OCI-LY1 (cell line): ENCODE measurements at regions not wholly inside any gene's neighbourhood (a gene's known extent, or its start where the extent isn't known, plus 50 kb on each side); places are given as distances from the start of the nearest gene placed in this dataset.

Experiments
- H2AFZ ChIP-seq: fragments of 200-600 bp; sonication (generic), shearing (Covaris generic); 2 replicates; pipeline ENCODE4 v1.6.0; 2014; ENCODE audit warnings: antibody characterized with exemption, mild to moderate bottlenecking, low read length
- H3F3A ChIP-seq: fragments of 200-600 bp; sonication (generic), shearing (Covaris generic); 2 replicates; pipeline ENCODE4 v1.6.0; 2014; ENCODE audit warnings: mild to moderate bottlenecking, antibody characterized with exemption, low read length, moderate library complexity; ENCODE audit not compliant: insufficient read depth
- H3K27ac ChIP-seq: fragments of 200-600 bp; sonication (generic); 2 replicates; pipeline ENCODE4 v1.5.1; 2014; ENCODE audit warnings: low read length, mixed run types, mild to moderate bottlenecking, low read depth; ENCODE audit not compliant: poor library complexity, severe bottlenecking
- H3K27me3 ChIP-seq: fragments of 200-600 bp; sonication (generic); 2 replicates; pipeline ENCODE4 v1.6.0; 2014; ENCODE audit warnings: antibody characterized with exemption, mild to moderate bottlenecking, low read length, moderate library complexity; ENCODE audit not compliant: insufficient read depth
- H3K36me3 ChIP-seq: fragments of 200-600 bp; sonication (generic); 2 replicates; pipeline ENCODE4 v1.6.1; 2014; ENCODE audit warnings: mild to moderate bottlenecking, antibody characterized with exemption, low read length, moderate library complexity, mixed read lengths; ENCODE audit not compliant: insufficient read depth
- H3K4me1 ChIP-seq: fragments of 200-600 bp; sonication (generic); 2 replicates; pipeline ENCODE4 v1.5.1; 2014; ENCODE audit warnings: mild to moderate bottlenecking, low read length, moderate library complexity; ENCODE audit not compliant: insufficient read depth, severe bottlenecking
- H3K4me2 ChIP-seq: fragments of 200-600 bp; sonication (generic), shearing (Covaris generic); 2 replicates; pipeline ENCODE4 v1.6.1; 2014; ENCODE audit warnings: low read length
- H3K4me3 ChIP-seq: fragments of 200-600 bp; sonication (generic); 2 replicates; pipeline ENCODE4 v1.5.1; 2014; ENCODE audit warnings: low read length, low read depth, mild to moderate bottlenecking, mixed read lengths; ENCODE audit not compliant: poor library complexity, severe bottlenecking
- H3K79me2 ChIP-seq: fragments of 200-600 bp; shearing (Covaris generic); 2 replicates; pipeline ENCODE4 v1.6.1; 2016; ENCODE audit warnings: mixed run types, low read length, mixed read lengths; ENCODE audit not compliant: insufficient read depth
- H3K9ac ChIP-seq: fragments of 200-600 bp; sonication (generic), shearing (Covaris generic); 2 replicates; pipeline ENCODE4 v1.6.1; 2014; ENCODE audit warnings: mild to moderate bottlenecking, low read length, mixed read lengths
- H3K9me2 ChIP-seq: fragments of 200-600 bp; sonication (generic), shearing (Covaris generic); 2 replicates; pipeline ENCODE4 v1.6.1; 2014; ENCODE audit warnings: low read depth, mild to moderate bottlenecking, low read length, mixed read lengths
- H3K9me3 ChIP-seq: fragments of 200-600 bp; shearing (Covaris generic); 2 replicates; pipeline ENCODE4 v1.6.1; 2014; ENCODE audit warnings: low read length, mixed read lengths
- H4K20me1 ChIP-seq: fragments of 200-600 bp; sonication (generic), shearing (Covaris generic); 2 replicates; pipeline ENCODE4 v1.6.0; 2016; ENCODE audit warnings: mild to moderate bottlenecking, low read length; ENCODE audit not compliant: insufficient read depth
- EZH2 ChIP-seq: fragments of 200-600 bp; sonication (generic), shearing (Covaris generic); IDR thresholded peaks from 2 replicates; pipeline ENCODE4 v1.8.0; 2017; ENCODE audit warnings: borderline replicate concordance, mixed run types, mild to moderate bottlenecking, antibody characterized with exemption, low read length, moderate library complexity, mixed read lengths
- TF ChIP-seq, protein P1 (sequence below): fragments of 200-600 bp; sonication (generic), shearing (Covaris generic); IDR thresholded peaks from 2 replicates; pipeline ENCODE4 v1.5.1; 2017; ENCODE audit warnings: mild to moderate bottlenecking, antibody characterized with exemption, low read length, moderate library complexity, mixed read lengths

- Histone ChIP-seq H3K4me3 (no peak overlapping the region), H3K4me2 (no peak overlapping the region), H4K20me1 (no peaks in the 10 kb centered on the region), H3K36me3 (no peaks in the 10 kb centered on the region), H3K27ac (no peak overlapping the region), H3K9ac (no peak overlapping the region), H3K79me2 (no peaks in the 10 kb centered on the region), H3K4me1 (no peaks in the 10 kb centered on the region), H3K9me3 (no peaks in the 10 kb centered on the region), H3F3A (no peaks in the 10 kb centered on the region), H3K27me3 (no peaks in the 10 kb centered on the region), H3K9me2 (no peaks in the 10 kb centered on the region), H2AFZ (no peak overlapping the region)
- TF ChIP-seq, protein P1, sequence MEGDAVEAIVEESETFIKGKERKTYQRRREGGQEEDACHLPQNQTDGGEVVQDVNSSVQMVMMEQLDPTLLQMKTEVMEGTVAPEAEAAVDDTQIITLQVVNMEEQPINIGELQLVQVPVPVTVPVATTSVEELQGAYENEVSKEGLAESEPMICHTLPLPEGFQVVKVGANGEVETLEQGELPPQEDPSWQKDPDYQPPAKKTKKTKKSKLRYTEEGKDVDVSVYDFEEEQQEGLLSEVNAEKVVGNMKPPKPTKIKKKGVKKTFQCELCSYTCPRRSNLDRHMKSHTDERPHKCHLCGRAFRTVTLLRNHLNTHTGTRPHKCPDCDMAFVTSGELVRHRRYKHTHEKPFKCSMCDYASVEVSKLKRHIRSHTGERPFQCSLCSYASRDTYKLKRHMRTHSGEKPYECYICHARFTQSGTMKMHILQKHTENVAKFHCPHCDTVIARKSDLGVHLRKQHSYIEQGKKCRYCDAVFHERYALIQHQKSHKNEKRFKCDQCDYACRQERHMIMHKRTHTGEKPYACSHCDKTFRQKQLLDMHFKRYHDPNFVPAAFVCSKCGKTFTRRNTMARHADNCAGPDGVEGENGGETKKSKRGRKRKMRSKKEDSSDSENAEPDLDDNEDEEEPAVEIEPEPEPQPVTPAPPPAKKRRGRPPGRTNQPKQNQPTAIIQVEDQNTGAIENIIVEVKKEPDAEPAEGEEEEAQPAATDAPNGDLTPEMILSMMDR = no peak
- no peak for TF ChIP-seq EZH2
Observed at GRCh38 chr15:31584195-31584594, 257.6 kb downstream of the KLF13 start.

DNA sequence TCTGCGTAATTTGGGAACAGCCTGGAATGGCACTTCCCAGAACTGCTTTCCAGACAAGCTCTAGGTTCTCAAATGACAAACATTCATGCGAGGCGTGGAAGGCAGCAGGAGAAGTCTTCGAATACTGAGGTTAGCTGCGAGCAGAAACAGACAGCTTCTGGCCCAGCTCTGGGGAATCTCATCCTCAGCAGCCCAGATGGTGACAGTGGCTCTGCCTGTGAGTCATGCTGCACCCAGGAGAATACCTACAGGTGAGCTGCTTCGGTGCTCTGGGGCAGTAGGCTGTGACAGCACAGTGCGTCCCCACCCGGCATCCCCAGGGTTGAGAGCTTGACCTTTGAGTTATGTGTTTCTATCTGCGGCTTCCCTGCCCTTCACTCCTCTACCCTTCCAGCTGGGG, 258.6 kb downstream of the KLF13 start:
- no peak overlapping the region for H3K9ac ChIP-seq
- H3K4me2 ChIP-seq = no peak overlapping the region
- H3K4me3 ChIP-seq = no peak overlapping the region
- H3K27ac ChIP-seq = no peak overlapping the region
- H3K79me2 ChIP-seq = no peaks in the 10 kb centered on the region
- H3K27me3 ChIP-seq = peaks cover 3% of the 10 kb centered on the region
- TF ChIP-seq, protein P1 = no peak
- TF ChIP-seq EZH2 = no peak
- no peaks in the 10 kb centered on the region for H4K20me1 ChIP-seq
- no peaks in the 10 kb centered on the region for H3K36me3 ChIP-seq
- no peak overlapping the region for H2AFZ ChIP-seq
- H3K4me1 ChIP-seq = no peaks in the 10 kb centered on the region
- H3F3A ChIP-seq = no peaks in the 10 kb centered on the region
- H3K9me3 ChIP-seq = no peaks in the 10 kb centered on the region
- no peaks in the 10 kb centered on the region for H3K9me2 ChIP-seq

DNA sequence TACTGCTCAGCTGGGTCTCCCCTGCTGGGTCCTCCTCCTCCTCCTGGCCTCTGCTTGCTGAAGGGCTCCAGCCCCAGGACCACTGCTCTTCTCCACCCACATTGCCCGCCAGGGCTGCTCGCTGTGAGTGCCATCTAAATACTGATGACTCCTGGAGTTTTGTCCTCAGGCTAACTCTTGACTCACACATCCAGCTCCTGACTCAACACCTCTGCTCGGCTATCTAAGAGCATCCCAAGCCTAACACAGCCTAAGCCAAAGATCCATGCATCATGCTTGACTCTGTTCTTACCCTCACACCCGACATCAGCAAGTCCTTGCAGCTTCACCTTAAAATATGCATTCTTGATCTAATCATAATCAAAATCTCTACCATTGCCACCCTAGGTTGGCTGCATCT, 260.2 kb downstream of the KLF13 start:
- Histone ChIP-seq H3K4me1 (no peaks in the 10 kb centered on the region), H3K27me3 (peaks cover 5% of the 10 kb centered on the region), H3K9me2 (no peaks in the 10 kb centered on the region), H3K9ac (no peak overlapping the region), H2AFZ (no peak overlapping the region), H3K4me2 (no peak overlapping the region), H3K4me3 (no peak overlapping the region), H3K27ac (no peak overlapping the region), H3K9me3 (no peaks in the 10 kb centered on the region), H3F3A (no peaks in the 10 kb centered on the region), H4K20me1 (no peaks in the 10 kb centered on the region), H3K79me2 (no peaks in the 10 kb centered on the region), H3K36me3 (no peaks in the 10 kb centered on the region)
- TF ChIP-seq, protein P1 = no peak
- TF ChIP-seq EZH2 = no peak
